NCI-H2227 treated with DMSO at 0.1 percent for 48 hours (cell line): ENCODE measurements at regions not wholly inside any gene's neighbourhood (a gene's known extent, or its start where the extent isn't known, plus 50 kb on each side); places are given as distances from the start of the nearest gene placed in this dataset.

Experiments
- DNase-seq: peaks from one replicate; lab custom pipeline; 2025; lab: John Stamatoyannopoulos, UW

DNA sequence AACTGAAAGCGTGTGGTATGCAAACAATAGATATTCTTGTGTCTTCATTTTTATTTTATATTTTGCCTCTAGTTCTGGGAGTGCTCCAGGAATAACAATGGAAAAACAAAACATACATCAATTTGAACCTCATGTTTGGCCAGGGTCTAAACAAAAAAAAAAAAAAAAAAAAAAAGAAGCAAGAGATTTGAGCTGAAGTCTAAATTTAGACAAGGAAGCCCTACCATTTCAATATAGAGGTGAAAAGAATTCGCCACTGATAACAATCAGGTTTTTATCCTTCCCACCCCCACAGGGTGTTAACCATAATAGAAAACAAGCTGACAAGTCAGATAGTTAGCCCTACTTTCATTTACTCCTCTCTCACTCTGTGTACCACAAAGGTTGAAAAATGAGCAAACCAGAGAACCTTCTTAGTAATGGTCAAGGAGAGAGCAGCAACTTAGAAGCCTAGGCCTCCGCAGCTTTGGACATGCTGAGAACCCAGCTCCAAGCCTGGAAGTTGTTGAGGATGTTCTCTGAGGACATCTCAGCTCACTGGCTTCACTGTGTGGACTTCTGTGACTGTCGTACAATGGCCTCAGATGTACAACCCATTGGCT, 118.2 kb upstream of the HMHB1 start:
- DNase-seq = no peak

DNA sequence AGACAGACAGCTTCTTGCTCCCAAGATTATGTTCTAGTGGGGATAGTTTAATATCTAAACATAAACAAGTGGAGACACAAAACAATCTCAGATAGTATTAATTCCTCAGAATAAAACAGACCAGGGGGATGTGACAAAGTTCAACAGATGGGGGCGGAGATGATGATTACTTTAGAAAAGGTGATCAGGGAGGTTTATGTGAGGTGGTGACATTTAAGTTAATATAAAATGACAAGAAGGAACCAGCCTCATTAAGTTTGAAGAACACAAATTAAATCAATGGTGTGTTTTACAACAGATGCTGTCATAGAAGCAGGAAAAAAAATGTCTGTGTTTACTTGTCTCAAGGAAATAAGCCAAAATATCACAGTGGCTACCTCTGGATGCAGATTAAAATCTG, 119.6 kb upstream of the HMHB1 start:
- DNase-seq = no peak

DNA sequence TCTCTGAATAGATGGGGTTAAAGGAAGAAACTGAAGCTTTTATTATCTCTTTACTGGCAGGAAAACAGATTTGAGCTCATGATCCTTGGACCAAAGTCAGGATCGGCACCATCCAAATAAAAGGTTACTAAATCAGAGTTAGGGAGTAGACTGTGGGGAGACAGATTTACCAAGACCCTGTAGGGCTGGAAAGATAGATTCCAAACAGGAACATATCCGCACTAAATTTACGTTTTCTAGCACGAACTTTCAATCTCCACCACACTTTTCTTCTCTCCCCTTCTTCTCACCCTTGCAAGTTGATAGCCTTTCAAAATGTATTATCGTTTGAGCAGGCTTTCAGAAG, 120.0 kb upstream of the HMHB1 start:
- no peak for DNase-seq

DNA sequence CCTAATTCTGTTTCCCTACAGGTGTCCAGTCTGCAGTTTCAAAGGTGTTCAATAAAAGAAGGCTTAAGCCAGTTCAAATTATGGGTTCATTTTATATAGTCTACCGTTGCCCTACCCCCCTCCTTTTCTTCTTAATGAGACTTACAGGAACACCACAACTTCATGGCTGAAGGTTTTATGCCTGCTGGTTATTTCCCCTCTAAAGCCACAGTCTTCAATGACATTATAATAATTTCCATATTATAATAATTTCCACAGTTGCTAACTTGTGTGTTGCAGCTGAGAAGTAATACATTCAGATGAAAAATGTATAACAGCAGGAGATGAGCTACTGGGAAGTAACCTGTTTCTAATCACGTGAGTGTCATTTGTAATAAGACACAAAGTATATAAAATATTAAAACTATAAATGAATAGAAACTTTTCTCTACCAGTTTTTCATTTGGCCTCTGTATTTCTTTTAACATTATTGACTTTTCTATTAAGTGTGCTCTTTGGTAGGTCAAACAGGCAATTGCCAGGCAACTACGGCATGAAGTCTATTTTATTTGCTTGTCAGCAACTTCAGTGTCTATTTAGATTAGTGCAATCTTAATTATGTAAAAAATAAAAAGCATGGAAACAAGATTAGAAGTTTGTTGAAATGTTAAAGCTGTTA, 120.5 kb upstream of the HMHB1 start:
- DNase-seq = no peak

DNA sequence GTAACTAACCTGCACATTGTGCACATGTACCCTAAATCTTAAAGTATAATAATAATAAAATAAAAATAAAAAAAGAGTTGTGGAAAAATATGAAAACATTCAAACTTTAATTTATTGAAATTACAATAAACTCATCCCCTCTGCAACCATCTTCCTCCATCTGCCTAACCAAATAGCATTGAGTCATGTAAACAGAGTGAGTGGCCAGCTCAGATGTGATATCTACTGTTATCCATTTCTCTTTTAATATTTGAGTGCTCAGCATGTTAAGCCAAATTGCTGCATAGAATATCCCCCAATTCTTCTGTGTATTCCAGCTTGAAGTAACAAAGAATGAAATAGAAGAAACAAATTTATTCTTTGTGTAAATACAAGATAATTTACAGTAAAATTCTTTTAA, 124.4 kb upstream of the HMHB1 start:
- no peak for DNase-seq

DNA sequence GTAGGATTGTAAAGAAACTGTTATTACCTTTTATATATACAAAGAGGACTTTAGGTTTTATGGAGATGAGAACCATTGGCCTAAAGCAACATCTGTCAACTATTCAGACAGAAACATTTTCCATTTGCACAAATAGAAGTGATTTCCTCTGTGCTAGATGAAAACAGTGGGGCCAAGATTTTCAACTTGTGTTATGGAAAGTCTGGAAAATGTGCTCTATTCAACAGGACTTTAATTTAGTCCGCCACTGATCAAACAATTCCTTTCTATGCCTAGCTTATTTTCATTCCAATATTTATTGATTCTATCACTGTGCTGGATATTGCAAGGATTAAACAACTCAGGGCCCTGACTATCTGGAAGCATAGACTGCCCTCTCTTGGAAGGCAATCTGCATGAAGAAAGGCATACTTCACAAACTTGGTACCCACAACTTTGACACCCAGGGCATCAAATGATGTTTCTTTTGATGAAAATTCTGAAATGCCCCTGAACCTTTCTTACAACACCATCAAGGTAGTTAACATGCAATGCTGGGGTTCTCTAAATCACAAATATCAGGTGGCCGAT, 126.6 kb upstream of the HMHB1 start:
- no peak for DNase-seq

DNA sequence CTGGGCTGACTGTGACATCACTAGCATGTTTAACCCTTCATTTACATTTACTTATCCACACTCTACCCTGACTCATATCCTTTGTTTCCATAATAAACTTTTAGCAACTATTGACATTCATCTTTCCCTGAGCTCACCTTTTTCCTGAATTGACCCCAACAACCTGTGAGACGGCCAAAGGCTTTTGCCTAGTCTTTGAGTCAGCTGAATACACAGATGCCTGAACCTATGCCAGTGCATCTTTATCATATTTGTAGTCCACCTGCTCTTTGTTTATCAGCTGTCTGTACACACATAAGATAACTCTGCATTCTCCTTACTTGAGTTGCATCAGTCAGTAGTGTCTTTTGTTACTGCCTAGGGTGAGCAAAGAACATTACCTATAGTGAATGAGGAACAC, 128.5 kb upstream of the HMHB1 start:
- no peak for DNase-seq

DNA sequence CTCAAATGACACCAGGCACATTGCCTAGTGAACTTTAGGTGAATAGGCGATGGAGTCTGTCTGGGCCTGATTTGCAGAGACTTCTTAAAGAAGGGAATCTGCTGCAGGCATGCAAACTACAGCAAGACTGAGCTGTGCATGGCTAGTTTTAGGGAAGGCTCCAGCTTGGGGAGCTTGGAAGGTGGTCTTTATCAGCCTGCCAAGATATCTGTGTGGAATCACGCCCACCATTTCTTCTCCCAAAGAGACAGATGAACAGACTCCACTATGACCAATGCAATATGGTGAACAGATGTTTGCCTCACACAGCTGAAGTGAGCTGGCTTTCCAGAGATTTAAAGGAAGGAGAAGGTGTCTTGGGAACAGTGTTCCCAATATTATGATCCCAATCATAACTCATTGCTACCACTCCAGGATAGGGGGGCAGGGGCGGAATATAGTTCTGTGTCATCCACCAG, 129.0 kb upstream of the HMHB1 start:
- DNase-seq = no peak

DNA sequence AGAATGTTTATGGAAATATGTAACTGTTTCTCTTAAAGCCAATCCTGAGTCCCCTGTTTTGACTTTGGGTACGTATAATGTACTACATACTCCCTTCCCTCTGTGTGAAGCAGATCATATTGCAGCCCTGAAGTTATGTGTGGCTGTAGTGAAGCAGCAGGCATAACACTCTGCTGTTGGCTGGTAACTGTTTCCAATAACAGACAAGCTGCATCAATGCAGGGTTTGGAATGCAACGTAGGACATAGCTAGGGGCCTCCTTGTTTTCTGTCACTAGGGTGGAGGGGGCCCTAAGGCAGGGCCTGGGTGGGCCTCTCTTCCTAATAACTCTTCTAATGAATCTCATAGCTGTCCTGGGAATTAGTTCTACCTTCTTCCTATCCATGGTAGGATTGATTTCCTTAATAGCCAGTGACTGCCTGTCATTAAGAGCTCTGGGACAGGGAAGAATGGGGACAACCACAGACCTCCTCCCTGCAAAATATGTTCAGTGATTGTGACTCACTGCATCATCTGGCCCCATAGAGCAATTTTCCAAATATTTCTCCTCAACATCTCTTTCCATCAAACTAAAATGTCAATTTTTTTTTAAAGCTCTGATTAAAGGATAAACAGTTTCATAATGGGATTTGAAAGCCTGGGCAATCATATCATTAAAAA, 129.6 kb upstream of the HMHB1 start:
- DNase-seq = no peak

DNA sequence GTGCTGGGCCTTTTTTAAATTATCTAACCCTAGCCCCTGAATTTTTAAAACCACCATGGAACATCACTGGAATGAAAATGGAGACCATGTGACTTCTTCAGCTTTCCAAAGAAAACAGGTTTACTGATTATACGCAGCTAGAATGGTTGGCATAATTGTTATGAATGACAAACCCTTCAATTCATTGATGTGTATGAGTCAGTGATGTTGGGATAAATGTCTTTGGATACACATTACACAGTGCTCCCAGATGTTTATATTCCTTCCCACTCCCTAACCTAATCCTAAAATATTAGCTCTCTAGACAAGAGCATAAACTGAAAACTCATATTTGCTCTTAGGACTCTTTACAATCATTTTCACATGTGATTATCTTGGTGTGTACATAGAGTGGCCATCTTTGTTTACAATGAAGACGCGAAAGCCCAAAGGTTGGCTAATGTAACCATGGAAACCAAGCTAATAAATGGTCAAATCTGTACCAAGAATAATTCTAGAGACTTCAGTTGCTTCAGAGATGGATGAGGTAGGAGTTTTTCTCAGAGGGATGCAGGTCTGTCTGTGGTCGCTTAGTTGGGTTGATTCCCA, 131.2 kb upstream of the HMHB1 start:
- DNase-seq = no peak

DNA sequence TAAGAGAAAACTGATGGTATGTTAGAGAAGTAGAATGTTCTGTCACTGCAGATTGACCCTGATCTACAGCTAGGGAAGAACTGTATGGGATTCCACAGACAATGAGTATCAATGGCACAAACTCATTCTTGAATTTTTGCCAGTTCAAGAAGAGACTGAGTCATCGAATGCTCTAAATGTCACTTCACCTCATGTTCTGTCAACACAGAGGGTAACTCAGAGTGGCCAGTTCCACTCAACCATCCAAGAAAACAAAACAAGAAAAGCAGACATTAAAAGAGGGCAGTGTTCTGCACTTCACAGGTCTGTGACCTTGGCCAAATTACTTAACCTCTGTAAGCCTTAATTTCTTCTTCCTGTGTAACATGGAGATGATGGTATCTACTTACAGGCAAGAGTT, 132.2 kb upstream of the HMHB1 start:
- no peak for DNase-seq

DNA sequence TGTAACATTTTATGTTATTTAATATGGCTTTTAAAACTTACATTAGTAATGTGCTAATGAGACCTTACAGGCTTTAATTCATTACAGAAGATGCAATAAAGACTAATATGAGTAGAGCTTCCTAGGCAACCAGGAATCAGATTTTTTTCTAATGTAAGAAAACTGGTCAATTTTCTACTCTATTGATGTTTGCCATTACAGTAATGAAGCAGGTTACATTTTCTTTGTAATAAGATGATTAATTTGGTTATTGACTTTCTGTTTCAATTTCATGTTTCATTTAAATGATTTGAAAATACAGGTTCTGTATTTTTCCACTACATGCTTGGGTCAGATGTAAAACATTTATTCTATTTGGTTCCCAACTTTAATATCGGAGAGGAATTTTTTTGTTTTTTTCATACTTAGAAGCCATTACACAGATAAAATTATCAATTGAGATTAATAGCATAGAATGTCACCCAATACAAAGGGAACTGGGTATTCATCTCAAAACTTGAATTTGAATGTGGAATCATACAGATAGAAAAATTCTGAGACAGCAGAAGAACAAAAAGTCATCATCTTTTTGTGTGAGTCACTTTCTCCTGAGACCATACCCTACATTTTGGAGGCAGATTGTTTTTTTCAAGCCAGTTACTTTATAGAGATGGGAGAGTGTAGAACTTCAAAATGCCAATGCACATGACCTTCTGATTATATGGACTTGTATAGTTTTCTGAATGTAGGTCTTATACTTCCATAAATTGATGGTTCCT, 133.6 kb upstream of the HMHB1 start:
- no peak for DNase-seq

DNA sequence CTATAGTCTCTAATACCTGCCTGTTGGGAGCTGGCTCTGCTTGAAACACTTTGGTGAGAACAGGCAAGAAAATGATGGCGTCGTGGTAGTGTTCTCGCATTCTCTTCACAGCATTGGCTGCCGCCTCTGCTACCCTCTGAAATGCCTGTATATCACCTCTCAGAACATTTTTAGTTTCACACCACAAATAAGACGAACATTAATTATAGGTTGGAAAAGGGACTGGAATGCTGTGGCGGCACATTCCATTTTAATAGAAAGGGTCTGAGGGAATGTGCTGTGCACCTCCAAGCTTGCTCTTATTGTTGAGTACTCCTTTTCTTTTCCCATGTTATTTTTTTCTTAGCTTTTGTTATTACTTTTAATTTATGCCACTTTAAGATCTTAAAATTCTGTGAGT, 134.6 kb upstream of the HMHB1 start:
- no peak for DNase-seq

DNA sequence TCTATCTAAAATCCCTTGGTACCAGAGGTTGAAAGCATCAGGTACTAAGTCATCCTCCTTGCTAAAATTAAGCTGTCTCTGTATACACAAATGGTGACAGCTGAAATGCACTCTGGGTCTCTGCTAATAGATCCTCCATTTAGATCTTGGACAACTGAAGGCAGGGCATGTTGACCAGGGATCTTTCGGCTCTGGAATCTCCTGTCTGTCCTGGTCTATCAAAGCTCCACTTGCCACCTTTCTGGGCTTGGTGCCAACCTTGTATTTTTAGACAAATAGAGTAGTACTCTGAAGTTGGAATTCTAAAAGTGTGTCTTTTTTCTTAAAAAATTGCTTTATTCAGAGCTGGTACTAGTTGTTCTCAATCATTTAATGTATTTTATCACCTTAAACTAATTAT, 135.2 kb upstream of the HMHB1 start:
- DNase-seq = no peak

DNA sequence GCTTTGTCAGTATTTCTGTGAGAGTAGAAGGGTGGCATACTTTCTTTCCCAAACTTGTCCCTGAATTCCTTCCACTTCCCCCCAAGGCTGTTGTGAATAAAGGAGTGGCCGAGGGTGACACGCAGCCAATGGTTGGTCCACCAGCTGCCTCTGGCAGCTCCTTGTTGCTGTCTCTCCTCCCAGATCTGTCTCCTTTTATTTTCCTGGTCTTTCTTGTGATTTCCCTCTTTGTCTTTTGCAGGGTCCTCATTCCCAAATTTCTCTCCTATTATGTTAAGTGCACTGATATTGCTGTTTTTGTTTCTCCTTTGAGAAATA, 137.5 kb upstream of the HMHB1 start:
- no peak for DNase-seq

DNA sequence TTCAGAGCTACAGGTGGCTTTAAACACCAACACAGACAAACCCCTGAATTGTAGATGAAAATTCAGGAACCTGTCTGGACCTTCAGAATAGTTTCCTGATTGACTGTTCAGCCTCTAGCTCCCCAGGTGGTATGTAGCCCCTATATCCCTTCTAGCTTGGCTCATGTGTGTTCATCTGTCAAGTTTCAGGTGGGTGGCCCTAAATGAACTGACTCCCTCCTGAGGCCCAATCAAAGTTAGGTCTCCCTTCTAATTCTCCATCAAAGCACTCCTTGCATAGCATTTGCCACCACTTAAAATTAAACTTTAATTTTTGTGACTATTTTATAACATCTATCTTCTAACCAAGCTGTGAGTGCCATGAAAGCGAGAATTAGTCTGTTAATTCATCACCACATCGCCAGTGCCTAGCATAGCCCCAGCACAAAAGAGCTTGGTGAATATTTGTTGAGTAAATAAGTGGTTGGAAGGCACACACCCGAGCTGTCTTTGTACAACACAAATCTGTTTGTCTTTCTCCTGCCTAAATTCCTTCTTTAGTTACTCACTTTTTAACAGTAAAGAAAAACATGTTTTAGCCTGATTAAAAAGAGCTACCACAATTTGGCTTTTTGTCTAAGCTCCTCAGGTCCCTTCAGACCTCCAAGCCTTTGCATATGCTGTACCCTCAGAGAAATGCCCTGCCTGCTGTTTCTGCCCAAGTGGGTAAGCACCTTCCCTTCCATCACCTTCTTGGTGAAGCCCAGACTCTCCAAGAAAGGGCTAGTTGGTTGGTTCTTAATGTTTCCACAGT, 138.1 kb upstream of the HMHB1 start:
- no peak for DNase-seq

DNA sequence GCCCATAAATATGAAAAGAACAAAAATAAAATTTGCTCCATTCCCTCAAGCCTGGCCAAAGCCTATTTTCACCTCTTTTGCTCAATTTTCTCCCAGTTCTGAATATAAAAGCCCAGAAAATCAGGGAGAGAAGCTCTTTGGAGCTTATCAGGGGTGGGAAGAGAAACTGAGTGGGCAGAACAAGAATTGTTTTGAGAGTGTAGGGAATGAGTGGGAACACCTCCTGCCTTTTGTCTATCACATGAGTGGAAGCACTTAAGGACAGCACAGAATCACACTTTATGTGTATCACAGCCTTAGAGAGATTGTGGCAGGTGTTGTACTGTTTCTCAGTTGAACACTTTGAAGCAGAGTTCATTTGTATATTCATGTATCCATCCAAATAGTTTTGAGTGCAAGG, 139.2 kb upstream of the HMHB1 start:
- no peak for DNase-seq

DNA sequence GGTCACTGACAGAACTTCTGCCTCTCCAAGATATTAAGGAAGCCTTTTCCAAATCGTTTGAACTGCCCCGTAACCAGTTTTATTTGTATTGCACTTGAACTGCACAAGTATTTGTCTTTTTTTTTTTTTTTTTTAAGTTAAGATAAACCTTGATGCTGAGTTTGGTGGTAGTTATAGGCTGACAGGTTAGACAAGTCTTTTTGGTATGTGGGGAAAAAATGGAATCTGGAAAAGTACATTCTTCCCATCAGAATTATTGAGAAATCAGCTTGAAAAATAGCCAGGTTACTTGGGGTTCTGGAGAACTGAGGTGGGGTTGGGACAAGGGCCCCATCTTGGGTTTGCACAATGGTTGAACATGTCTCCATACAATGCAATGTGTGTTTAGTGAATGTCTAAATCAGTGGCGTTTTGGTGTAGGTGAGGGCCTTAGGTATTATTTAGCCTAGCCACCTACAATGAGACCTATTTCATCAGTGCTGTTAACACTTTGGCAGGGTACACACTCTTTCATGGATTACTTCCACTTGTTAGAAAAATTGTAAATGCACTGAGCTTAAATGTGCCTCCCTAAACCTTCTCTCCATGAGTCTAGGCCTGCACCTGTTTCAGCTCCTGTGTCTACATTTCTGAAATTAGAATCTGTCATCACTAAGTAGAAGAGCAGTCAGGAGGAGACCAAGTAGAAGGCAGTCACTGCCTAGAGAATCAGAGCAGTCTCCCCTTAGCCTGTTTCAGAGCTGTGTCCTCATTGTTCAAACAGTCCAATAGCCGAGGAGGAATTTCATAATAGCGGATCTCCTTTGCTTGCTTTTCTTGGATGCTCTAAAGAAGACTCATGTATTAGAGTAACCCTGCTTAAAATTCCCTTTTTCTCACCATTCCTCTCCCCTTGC, 140.0 kb upstream of the HMHB1 start:
- no peak for DNase-seq

DNA sequence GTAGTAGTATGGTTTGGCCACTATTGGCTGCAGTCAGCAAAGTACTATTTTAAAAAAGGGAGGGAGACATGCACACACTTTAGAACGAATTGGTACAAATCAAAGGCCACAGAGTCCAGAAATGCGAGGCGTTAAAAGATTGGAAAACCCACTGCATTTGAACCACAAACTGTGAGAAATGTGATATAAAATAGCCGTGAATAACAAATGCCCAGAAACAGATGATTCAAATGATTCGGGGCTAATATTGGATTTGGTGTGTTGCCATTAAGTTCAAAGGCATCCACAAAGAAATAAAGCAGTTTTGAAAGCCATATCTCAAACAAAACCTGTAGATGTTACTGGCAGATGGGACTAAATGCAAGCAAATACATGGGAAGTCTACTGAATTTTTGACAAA, 140.9 kb upstream of the HMHB1 start:
- DNase-seq = no peak

DNA sequence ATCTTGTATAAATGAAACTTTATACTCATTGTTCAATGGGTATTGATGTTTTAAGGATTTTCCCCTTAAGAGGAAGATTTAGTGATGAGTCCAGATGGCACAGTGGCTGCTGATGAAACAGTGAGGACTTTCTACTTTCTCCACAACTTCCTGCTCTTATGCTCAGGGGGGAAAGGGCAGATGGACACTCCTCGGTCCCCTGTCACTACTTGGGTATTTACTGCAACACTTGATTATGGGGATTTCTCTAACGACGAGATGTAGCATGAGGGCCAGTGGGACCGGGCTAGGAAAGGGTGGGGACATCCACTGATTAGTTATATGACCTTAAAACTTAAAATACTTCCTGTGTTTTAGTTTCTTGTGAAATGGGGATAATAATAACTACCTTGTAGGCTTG, 146.1 kb upstream of the HMHB1 start:
- DNase-seq = no peak

DNA sequence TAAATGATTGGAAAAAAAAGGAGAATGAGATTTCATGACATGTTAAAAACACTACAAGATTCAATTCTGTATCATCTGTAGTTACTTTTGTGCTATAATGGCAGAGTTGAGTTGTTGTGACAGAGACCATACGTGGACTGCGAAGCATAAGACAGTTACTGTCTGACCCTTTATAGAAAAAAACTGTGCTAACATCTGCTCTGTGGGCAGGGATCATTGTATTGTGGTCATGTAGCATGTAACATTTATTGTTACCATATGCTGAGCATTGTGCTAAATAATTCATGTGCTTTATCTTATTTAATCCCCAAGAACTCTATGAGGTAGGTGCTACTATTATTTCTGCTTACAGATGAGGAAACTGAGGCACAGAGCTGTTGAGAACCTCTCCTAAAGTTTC, 147.3 kb upstream of the HMHB1 start:
- DNase-seq = no peak
